HL-60 (cell line): ENCODE measurements at regions not wholly inside any gene's neighbourhood (a gene's known extent, or its start where the extent isn't known, plus 50 kb on each side); places are given as distances from the start of the nearest gene placed in this dataset.

Experiments
- DNase-seq, 2 experiments: peaks; one replicate each; pipeline ENCODE4 v3.0.0-alpha.2; 2010 to 2020; ENCODE audit warnings: low read depth in 1 of 2, low spot score in 1 of 2
- H3K27ac ChIP-seq: fragments of 250-450 bp; sonication (Bioruptor Pico); replicated peaks from 2 replicates; pipeline ENCODE4 v1.5.1; 2020; ENCODE audit warnings: mild to moderate bottlenecking, moderate library complexity
- H3K27me3 ChIP-seq: fragments of 250-450 bp; sonication (Bioruptor Pico); 2 replicates; pipeline ENCODE4 v1.5.1; 2021; ENCODE audit warnings: mild to moderate bottlenecking, moderate library complexity; ENCODE audit not compliant: insufficient read depth, poor library complexity, severe bottlenecking
- H3K4me3 ChIP-seq: replicated peaks from 2 replicates; pipeline ENCODE4 v1.5.1; 2011; ENCODE audit warnings: mild to moderate bottlenecking, control low read depth, low read length; ENCODE audit not compliant: insufficient read depth
- CTCF ChIP-seq: IDR thresholded peaks from one replicate; pipeline ENCODE4 v1.5.1; 2011; ENCODE audit warnings: low read length, control low read depth, inconsistent platforms; ENCODE audit not compliant: insufficient read depth
- GABPA ChIP-seq: IDR thresholded peaks from 2 replicates; pipeline ENCODE4 v1.6.1; 2012; ENCODE audit warnings: low read depth
- POLR2AphosphoS5 ChIP-seq: IDR thresholded peaks from 2 replicates; pipeline ENCODE4 v1.6.1; 2012; ENCODE audit warnings: low read depth
- REST ChIP-seq: IDR thresholded peaks from 2 replicates; pipeline ENCODE4 v1.6.1; 2012; ENCODE audit warnings: low read depth; ENCODE audit not compliant: insufficient replicate concordance
- SPI1 ChIP-seq: IDR thresholded peaks from 2 replicates; pipeline ENCODE4 v1.6.1; 2012; ENCODE audit warnings: low read depth, mild to moderate bottlenecking, borderline replicate concordance

- Histone ChIP-seq H3K27me3 (peaks cover 7% of the 10 kb centered on the region), H3K4me3 (no peak overlapping the region), H3K27ac (no peak overlapping the region)
- no peak for DNase-seq
- TF ChIP-seq GABPA (no peak), SPI1 (no peak), CTCF (no peak), POLR2AphosphoS5 (no peak), REST (no peak)
Measured at GRCh38 chr13:106688940-106689339, 121.0 kb upstream of the ARGLU1 start.

GRCh38 chr13:106686163-106686562, 118.2 kb upstream of the ARGLU1 start:
- Histone ChIP-seq H3K4me3 (no peak overlapping the region), H3K27ac (no peak overlapping the region), H3K27me3 (peaks cover 7% of the 10 kb centered on the region)
- no peak for DNase-seq
- no peak for TF ChIP-seq REST
- no peak for TF ChIP-seq SPI1
- TF ChIP-seq CTCF: no peak
- TF ChIP-seq POLR2AphosphoS5: no peak
- no peak for TF ChIP-seq GABPA

GRCh38 chr13:106685143-106685542, 117.2 kb upstream of the ARGLU1 start:
- no peak overlapping the region for H3K4me3 ChIP-seq
- H3K27me3 ChIP-seq: peaks cover 7% of the 10 kb centered on the region
- H3K27ac ChIP-seq: no peak overlapping the region
- DNase-seq: no peak
- TF ChIP-seq GABPA: no peak
- no peak for TF ChIP-seq REST
- no peak for TF ChIP-seq SPI1
- no peak for TF ChIP-seq CTCF
- no peak for TF ChIP-seq POLR2AphosphoS5
